Right renal pelvis (tissue), 4 donors: ENCODE measurements at regions not wholly inside any gene's neighbourhood (a gene's known extent, or its start where the extent isn't known, plus 50 kb on each side); places are given as distances from the start of the nearest gene placed in this dataset.

Source experiments
- DNase-seq, 4 donors: peaks; one replicate each; pipeline ENCODE4 v3.0.0-alpha.2; 2013; ENCODE audit warnings: low read depth in 4 of 4, low spot score in 3 of 4, missing footprints in 1 of 4

DNA sequence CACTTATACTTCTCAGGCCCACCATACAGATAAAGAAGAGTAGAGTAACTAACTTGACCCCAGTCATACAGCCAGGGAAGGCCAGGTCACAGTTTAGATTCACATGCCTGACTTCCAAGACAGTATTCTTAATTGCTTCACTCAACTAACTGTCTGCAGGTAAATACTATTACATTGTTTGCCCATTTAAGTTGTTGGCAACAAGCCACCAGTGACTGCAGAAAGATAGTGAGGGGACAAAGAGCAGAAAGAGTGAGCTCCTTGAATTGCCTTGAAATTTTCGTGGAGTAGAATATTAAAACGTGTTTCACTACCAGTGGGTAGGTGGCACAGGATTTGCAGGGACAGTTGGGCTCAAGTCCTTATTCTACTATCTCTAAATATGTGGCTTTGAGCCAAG lies 146.3 kb upstream of the RMST start:
- no peak for DNase-seq

DNA sequence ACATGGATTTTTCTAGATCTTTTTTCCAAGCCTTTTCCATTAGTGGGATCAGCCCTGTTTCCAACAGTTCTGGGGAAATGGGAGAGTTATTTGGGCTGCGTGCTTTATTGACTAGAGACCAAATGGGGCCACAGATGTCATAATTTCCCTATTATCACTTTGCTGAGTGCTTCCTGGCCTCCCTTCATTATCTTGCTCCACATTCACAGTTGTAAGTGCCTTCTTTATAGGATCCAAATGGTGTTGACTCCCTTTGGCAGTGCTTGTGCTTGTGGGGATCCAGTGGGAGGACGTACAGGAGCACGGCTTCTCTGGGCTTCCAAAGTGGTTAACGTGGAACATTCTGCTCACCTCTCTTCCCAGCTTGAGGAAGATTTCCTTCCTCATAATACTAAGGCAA lies 141.0 kb upstream of the RMST start:
- no peak for DNase-seq

DNA sequence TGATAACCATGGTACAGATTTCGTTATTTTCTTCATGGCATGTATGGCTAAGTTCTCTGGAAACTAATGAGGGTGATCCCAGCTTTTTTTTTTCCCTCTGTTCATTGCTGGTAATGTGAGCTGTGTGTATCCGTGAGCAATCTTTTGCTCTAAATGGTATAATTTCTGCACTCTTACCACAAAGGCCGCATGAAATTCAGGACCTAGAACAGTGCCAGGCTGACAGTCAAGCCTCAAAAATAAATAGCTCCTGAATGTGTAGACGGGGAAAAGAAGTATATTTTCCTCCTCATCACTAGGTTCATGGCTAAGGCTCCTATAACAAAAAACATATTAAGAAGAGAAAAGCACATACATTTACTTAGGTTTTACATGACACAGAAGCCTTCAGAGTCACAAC lies 140.2 kb upstream of the RMST start:
- no peak for DNase-seq

DNA sequence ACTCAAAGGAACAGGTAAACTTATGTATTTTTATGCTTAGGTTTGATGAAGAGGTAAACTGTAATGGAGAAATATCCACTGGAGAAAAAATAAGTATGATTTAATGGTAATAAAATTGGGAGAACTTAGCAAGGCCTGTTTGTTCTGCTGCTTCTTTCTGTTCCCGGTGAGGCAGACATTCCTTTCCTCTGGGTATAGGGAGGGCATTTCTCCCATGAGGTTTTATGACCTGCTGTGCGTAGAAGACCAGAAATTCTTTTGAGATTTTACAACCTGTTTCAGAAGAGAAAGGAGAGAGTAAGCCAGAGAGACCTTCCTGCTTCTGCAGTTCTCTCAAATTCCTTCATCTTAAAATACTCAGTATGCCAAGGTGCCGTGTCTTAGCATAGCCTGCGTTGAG lies 139.4 kb upstream of the RMST start:
- DNase-seq, result no peak

DNA sequence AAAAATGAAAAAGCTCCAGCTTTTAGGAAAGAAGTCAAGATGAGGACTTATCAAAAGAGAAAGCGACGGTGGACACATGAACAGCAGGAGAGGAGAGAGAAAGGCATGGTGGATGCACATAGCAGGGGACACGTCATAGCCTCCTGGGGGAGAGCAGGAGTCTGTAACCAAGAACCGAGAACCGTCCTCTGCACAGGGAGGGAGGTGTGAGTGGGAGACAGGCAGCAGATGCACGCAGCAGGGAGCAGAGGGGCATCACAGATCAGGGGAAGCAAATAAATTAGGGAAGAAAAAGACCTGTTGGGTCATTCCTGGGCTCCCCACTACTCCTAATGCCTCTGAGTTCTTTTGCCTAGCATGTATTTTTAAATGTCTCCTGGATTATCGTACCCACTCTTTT lies 138.1 kb upstream of the RMST start:
- DNase-seq, result no peak

DNA sequence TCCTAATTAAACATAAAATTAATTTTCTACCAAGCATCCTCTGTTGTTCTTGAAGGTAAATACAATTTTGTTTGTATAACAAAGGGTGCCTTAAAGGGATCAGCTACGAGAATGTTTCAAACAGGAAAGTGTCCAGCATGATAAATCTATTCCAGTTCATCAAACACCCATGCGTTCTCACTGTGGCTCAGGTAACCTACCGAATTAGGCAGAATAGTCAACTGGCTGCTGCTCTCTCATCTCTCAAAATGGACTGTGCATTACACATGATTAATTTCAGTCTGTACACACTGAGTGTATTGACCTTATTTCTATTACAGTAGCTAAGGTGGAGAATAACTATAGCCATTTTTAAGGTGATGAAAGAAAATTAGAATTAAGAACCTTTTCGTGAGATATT lies 127.5 kb upstream of the RMST start:
- DNase-seq, result no peak

DNA sequence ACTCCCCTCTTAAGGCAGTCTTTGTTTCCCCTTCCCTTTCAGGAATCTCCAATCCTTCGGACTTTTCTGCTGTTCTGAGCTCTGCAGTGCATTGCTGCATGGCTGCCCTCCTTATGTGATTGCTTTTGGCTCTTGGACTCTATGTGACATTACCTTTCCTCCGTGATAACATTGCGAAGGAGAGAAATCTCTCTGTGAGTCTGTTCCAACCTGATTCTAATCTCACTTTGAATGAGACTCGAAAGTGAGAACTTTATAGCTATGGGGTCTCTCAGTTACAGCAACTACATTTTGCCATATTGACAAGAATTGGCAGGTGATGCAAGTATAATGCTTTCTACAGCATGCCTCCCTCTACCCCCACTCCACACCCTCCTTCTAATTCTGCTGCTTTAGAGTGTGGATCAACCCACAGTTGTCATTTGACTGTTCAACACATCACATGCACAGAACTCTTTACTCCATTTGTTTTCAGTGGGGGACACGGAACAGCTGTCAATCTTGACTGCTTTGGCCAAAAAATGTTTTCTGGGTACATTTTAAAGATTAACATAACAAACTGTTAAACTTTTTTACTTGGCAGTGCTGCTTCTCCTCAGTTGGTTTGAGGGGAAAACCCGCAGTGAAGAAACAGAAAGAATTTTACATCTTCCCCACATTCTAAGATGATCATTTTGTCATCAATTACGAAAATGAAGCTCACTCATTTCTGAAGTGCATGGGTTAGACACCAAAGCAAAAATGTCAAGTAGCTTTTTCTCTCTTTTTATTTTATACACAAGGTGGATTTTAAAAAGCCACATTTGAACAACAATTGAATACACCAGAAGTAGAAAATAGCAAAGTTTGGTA lies 125.5 kb upstream of the RMST start:
- no peak for DNase-seq

DNA sequence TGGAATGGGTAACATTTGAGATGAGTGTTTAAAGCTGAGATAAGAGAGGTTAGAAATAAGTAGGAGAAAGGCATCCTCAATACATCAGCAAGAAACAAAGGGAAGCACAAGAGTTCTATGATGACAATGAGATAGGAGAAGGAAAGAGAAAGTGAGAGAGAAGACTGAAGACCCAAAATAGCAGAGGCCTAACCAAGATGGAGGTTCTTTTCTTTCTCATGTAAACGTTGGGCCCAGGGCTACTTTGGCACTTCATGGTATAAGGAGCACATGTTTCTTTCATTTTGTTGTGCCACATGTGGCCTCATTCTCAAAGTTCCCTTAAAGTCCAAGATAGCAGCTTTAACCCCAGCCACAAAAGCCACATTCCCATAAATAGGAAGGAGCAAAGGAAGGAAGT lies 120.5 kb upstream of the RMST start:
- no peak for DNase-seq

DNA sequence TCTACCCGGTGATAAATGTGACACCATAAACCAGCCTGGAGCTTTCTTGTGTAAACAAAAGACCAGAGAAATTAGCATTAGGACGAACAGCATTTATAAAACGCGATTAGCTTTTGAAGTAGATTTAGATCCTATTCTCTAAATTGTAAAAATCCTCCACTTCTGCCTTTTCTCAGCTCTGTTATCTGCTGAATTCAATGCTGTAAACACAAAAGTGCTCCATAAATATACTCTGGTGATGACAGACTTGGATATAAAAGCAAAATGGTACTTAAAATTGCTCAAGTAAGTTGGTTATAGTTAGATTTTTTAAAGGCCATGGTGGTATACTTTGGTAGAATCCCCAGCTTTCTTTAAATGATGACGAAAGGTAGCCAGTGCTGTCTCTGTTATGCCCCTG lies 114.6 kb upstream of the RMST start:
- DNase-seq, result no peak

DNA sequence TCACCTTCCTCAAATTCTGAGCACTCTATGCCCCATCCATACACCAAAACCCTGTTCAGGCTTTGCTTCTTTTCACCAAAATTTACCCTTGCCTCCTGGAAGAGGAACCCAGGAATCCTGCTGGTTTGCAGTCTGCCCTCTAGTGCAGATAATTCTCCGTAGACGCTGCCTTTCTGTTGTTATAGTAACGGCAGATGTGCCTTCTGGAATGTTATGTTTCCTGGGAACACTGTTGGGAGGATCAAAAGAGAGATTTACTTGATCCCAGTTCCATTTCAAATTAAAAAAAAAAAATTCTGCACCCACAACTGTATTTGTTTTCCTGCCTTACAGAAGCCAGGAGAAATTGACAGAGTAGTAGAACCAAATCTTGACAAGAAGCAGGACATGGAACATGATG lies 104.2 kb upstream of the RMST start:
- DNase-seq, result no peak

DNA sequence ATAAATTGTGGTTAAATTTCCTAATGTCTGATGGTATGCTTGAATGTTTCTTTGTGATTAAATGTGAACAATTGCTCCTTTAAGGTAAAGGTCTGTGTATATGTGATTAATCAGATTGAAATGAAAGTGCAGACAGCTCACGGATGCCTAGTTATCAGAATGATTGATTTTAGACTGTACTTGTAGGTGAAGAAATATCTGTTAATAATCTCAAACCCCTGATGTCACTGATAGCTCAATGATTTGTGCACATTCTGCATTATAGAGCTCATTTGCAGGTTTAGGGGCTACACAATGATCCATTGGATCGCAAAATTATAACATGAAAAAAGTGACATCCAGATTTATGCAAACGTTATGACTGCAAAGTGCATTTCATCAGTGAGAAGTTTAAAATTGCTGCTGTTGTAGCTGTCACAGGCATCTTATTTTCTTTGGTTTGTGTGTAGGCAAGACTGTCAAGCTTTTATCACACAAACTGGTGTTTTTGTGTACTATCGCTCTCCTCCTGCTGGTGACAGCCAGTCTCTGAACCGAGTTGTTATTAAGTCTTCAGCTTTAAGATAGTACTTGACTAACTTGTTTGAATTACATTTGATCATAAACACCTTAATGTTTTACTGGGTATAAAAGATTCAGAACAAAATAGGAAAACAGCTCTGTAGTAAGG lies 103.4 kb upstream of the RMST start:
- no peak for DNase-seq

DNA sequence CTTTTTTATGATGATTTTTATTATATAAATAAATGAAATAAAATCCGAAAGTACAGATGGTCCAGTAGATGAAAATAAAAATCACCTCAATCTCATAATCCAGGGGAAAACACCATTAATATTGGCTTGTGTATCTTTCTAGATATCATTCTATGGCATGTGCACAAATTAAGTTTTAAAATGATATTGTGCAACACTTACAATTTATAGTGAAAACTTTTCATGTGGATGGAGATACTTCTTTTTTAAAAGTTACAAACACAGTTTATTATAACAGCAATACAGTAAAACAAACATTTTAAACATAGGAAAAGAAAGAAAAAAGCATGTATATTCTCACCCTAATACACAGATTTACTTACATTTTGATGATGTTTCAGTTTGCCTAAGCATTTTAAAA lies 98.9 kb upstream of the RMST start:
- DNase-seq, result no peak

DNA sequence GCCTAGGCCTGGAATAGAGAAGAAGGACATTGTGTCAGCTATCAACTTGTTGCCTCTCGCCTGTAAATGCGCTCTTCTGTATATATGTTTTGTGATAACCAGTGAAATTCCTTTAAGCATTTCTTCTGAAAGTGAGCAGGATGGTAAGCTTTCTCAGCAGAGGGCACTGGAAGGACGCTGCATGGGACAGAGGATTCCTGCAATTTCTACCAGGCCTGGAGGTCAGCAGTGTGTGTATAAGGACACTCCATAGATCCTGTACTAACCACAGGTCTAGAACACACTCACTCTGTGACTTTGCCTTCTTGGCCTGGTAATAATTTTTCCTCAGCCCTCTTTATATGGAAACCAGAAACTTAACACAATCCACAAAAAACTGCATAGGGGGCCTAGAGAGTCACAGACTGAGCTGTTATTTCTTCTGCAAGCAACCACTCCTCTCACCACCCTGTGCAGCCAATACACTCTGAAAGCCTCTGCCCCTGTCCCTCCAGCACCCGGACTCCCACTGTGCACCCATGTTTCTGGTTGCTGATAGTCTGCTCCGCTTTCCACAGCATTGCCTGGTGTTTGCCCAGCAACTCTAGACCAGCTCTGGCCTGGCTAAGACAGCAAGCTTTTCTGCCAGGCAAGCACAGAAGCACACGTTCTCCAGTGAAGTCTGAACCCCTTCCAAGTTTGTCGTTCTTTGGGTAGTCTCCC lies 94.0 kb upstream of the RMST start:
- DNase-seq, result no peak

DNA sequence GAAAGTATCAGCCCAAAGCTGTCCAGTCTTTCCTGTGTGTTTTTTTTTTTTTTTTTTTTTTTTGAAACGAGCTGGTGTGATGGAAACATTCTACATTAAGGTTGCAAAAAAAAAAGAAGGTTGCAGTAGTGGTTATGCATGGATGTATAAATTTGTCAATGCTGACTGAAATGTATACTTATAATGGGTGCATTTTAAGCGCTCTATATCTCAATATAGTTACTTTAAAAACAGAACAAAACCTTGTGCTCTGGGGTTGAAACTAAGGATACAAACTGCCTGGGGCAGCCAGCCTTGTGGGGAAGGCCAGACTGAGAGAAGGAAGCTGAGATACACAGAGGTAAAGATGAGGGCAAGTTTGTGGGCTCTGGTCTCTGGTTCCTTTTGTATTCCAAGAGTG lies 87.3 kb upstream of the RMST start:
- DNase-seq, result no peak

DNA sequence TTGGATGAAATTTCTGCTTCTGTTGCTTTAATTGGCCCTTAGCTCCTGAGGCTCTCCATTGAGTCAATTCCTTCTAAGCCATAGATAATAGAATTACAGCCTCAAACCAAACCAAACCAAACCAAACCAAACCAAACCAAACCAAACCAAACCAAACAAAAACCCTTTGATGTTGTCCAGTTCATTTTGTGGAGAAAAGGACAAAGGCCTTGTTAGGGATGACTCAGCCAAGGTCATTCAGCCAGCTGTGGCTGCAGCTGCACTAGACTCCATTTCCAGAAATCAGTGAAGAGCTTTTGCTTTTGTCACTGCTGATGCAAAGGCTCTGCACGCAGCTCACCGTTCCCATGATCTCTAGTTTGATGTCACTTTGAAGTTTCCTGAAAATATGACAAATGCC lies 82.2 kb upstream of the RMST start:
- DNase-seq, result no peak

DNA sequence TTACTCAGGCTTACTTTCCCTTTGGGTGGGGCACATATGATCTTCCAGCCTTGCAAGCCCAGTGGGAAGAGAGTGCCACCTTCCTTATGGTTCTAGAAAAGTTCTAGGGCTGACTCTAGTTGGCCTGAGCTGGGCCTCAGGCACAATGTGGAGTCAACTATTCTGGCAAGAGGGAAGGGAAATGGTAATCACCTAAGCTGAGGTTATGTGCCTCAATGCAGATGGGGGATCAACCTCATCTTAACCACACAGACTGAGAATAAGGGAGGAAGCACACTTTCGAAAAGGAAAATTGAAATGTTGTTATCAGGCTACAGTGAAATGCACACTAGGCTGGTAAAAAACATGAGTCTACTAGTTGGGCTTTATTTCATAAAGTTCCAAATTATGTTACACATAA lies 77.5 kb upstream of the RMST start:
- DNase-seq, result no peak

DNA sequence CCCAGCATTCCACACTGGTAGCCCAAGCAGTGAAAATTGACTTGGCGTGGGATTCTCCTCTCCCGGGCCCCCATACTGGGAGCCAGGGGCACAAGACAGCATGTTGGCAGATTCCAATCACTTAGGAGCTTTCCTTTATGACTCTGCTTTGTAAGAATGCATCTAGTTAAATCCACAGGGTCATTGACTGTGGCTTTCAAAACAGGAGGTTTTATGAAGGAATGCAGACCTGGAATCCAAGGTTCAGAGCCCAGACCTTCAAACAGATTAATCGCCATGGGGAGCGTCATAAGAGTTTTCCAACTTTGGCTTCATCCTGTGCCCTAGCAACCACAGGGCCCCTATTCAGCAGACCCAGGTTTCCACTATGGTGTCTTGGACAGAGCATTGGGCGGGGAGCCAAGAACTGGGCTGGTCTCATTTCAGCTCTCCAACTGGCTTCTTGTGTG lies 76.4 kb upstream of the RMST start:
- peak in 1 of 4 donors; percentile 14 for DNase-seq

DNA sequence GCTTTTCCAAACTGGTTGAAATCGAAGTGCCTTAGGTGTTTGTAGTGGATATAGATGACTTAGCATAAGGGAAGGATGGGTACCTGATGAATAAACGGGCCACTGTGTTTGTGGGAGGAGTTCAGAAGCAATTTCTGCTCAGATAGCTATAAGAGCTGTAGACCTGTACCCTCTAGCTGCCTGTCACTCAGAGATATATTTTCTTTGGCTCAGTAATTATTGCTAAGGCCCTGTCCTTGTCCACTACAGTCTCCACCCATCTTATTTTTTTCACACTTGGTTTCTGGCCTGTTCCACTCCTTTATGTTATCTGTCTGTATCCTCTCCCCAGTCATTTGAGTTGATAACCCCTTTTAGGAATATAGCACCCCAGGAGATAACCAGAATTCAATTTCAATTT lies 74.8 kb upstream of the RMST start:
- DNase-seq, result no peak

DNA sequence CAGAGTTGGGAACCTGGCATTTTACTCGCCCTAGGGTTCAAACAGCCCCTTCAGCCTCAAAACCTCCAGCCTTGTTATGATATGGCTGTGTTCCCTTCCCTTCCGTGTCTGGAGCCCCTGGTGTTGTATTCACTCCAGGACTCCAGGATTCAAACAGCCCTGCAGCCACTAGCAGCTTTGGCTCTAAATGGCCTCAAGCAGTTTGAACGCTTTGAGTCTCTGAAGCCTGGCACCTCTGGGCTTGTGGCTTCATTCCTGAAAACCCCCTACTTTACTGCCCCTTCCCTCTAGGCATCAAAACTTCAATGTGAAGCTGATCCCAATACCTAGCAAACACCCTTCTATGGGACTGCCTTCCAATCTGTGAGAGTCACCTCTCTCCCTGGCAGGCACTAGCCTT lies 67.9 kb upstream of the RMST start:
- DNase-seq, result no peak

DNA sequence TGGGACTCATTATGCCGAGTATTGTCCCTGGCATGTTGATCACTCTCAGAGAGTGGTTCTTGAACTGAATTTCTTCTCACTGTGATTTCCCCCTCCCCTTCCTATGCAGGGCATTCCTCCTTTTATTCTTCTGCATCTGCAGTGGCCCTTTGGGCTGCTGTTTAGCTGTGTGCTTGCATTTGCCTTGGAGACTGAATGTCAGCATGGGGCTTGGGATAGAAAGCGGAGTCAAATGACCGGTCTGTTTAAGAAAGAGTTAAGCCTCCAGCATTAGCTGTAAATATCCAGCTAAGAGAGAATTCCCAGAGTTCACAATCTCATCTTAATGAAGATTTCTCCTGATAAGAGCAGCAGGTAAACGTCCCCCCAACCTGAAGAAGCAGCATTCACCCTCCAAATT lies 65.6 kb upstream of the RMST start:
- no peak for DNase-seq

DNA sequence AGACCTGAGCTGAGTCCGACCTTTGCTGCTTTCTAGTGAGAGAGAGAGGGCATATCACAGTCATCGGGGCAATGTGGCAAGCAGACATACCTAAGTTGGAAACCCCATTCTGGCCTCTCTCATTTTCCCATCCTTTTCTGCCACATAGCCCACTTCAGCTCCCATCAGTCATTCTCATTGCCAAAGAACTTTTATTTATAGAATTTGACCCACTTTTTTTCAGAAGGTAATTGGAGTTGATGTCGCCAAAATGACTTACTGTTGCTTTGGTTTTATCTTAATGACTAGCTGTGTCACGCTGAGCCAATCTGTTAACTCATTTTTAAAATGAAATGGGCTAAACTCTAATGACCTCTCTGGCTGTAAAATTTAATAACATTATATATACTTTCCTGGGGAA lies 63.9 kb upstream of the RMST start:
- no peak for DNase-seq

DNA sequence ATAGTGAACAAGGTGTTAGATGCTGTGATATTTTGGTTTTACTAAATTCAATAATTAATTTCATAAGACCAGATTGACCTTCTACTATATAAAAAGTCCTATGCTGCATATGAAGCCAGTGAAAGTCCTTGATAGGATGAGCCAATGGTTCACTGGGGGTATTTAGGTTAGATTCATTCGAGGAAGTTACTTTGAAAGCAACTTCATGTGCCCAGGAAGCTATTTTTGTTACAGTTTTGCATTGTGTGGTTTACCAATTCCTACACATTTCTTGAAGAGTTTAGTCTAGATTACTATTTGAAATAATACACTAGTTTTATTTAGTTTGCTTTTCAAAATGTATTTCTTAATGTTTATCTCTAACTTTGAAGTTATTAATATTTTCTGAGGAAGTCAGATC lies 58.5 kb upstream of the RMST start:
- DNase-seq, result no peak
